Mesenchymal stem cell (in vitro differentiated cells and primary cell): ENCODE measurements at regions not wholly inside any gene's neighbourhood (a gene's known extent, or its start where the extent isn't known, plus 50 kb on each side); places are given as distances from the start of the nearest gene placed in this dataset.

Experiments
- DNase-seq: peaks from one replicate; pipeline ENCODE4 v3.0.0-alpha.2; 2013
- H2AFZ ChIP-seq: one replicate; pipeline ENCODE4 v1.6.1; 2013; ENCODE audit warnings: low read depth, mild to moderate bottlenecking, control low read depth, inconsistent platforms, low read length, moderate library complexity
- H2AK5ac ChIP-seq: 2 replicates; pipeline ENCODE4 v1.6.1; 2013; ENCODE audit warnings: low read length, moderate library complexity, mild to moderate bottlenecking, inconsistent platforms; ENCODE audit not compliant: severe bottlenecking
- H2BK120ac ChIP-seq: one replicate; pipeline ENCODE4 v1.6.1; 2013; ENCODE audit warnings: low read depth, mild to moderate bottlenecking, inconsistent platforms, low read length, moderate library complexity
- H2BK12ac ChIP-seq, 2 experiments: one replicate each; pipeline ENCODE4 v1.6.1; 2013; ENCODE audit warnings: inconsistent platforms in 2 of 2, low read length in 2 of 2, mild to moderate bottlenecking in 2 of 2, moderate library complexity in 2 of 2, control low read depth in 1 of 2
- H2BK15ac ChIP-seq: one replicate; pipeline ENCODE4 v1.6.1; 2013; ENCODE audit warnings: mild to moderate bottlenecking, low read depth, inconsistent platforms; ENCODE audit not compliant: poor library complexity, severe bottlenecking
- H2BK5ac ChIP-seq: 2 replicates; pipeline ENCODE4 v1.6.1; 2013; ENCODE audit warnings: low read depth, mild to moderate bottlenecking, low read length, control low read depth, inconsistent platforms; ENCODE audit not compliant: poor library complexity, severe bottlenecking
- H3K14ac ChIP-seq, 2 experiments: one replicate each; pipeline ENCODE4 v1.6.1; 2013; ENCODE audit warnings: inconsistent platforms in 2 of 2, low read length in 2 of 2, control low read depth in 1 of 2, mild to moderate bottlenecking in 1 of 2, moderate library complexity in 1 of 2
- H3K18ac ChIP-seq, 2 experiments: one replicate each; pipeline ENCODE4 v1.6.1; 2013; ENCODE audit warnings: inconsistent platforms in 2 of 2, low read length in 2 of 2, control low read depth in 1 of 2, low read depth in 1 of 2, mild to moderate bottlenecking in 1 of 2
- H3K23ac ChIP-seq, 2 experiments: one replicate each; pipeline ENCODE4 v1.6.1; 2013; ENCODE audit warnings: inconsistent platforms in 2 of 2, low read length in 2 of 2, mild to moderate bottlenecking in 2 of 2, moderate library complexity in 2 of 2, control low read depth in 1 of 2
- H3K27ac ChIP-seq: 2 replicates; pipeline ENCODE4 v1.5.1; 2013; ENCODE audit warnings: mild to moderate bottlenecking, moderate library complexity, low read length, control low read depth, inconsistent platforms; ENCODE audit not compliant: poor library complexity, severe bottlenecking
- H3K27me3 ChIP-seq, 2 experiments: 2 replicates each; pipeline versions ENCODE4 v1.6.1 to v1.7.0; 2013; ENCODE audit warnings: low read length in 2 of 2, mild to moderate bottlenecking in 2 of 2, moderate library complexity in 2 of 2, control low read depth in 1 of 2, inconsistent platforms in 1 of 2; ENCODE audit not compliant: control insufficient read depth in 1 of 2, insufficient read depth in 1 of 2
- H3K36me3 ChIP-seq, 2 experiments: 2 replicates each; pipeline versions ENCODE4 v1.6.1 to v1.7.0; 2013; ENCODE audit warnings: low read length in 2 of 2, control low read depth in 1 of 2, inconsistent platforms in 1 of 2, low read depth in 1 of 2, mild to moderate bottlenecking in 1 of 2; ENCODE audit not compliant: insufficient read depth in 2 of 2, control insufficient read depth in 1 of 2
- H3K4ac ChIP-seq, 2 experiments: one replicate each; pipeline ENCODE4 v1.6.1; 2013; ENCODE audit warnings: inconsistent platforms in 2 of 2, low read length in 2 of 2, mild to moderate bottlenecking in 2 of 2, moderate library complexity in 2 of 2, control low read depth in 1 of 2, low read depth in 1 of 2
- H3K4me1 ChIP-seq: 2 replicates; pipeline ENCODE4 v1.6.1; 2013; ENCODE audit warnings: low read depth, low read length, control low read depth; ENCODE audit not compliant: control insufficient read depth, insufficient read depth
- H3K4me2 ChIP-seq: 2 replicates; pipeline ENCODE4 v1.6.1; 2013; ENCODE audit warnings: low read length, mild to moderate bottlenecking, inconsistent platforms; ENCODE audit not compliant: poor library complexity, severe bottlenecking
- H3K4me3 ChIP-seq, 2 experiments: 2 replicates each; pipeline versions ENCODE4 v1.5.1 to v1.7.0; 2013; ENCODE audit warnings: low read length in 2 of 2, mild to moderate bottlenecking in 2 of 2, control low read depth in 1 of 2, low read depth in 1 of 2; ENCODE audit not compliant: insufficient read depth in 1 of 2
- H3K79me1 ChIP-seq: replicated peaks from 2 replicates; pipeline ENCODE4 v1.6.1; 2013; ENCODE audit warnings: mild to moderate bottlenecking, control low read depth, low read length, inconsistent platforms; ENCODE audit not compliant: poor library complexity, severe bottlenecking
- H3K9ac ChIP-seq: 2 replicates; pipeline ENCODE4 v1.7.0; 2013; ENCODE audit warnings: mild to moderate bottlenecking, low read length, moderate library complexity
- H3K9me3 ChIP-seq: 2 replicates; pipeline ENCODE4 v1.7.0; 2013; ENCODE audit warnings: mild to moderate bottlenecking, low read length; ENCODE audit not compliant: control insufficient read depth
- H4K8ac ChIP-seq: one replicate; pipeline ENCODE4 v1.6.1; 2013; ENCODE audit warnings: inconsistent platforms, mild to moderate bottlenecking, low read length, moderate library complexity
- H4K91ac ChIP-seq: one replicate; pipeline ENCODE4 v1.6.1; 2013; ENCODE audit warnings: mild to moderate bottlenecking, low read length, inconsistent platforms
- WGBS: methylation state at CpG from one replicate; pipeline ENCODE4 v1.1.7; 2013; ENCODE audit warnings: mixed read lengths; 5-methylcytosine and 5-hydroxymethylcytosine counted together

DNA sequence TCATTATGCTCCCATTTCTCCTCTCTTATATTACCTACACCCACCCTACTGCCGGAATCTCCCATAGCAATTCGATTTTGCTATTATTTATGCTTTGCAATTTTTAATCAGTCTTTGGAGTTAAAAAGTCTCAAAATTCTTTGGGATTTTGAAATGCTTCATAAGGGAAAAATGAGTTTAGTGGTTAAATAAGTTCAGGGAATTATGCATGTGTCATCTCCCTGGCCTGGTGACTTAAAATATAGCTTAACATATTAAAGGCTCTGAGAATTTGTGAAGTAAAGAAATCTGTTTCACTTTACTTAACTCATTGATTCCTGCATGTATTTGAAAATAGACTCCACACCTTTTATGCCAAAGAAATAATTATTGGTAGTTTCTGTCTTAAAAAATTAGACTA, 185.1 kb upstream of the DIPK2B start:
- no CpG with 5 or more reads among the region's 2 CpGs for whole genome bisulfite sequencing

DNA sequence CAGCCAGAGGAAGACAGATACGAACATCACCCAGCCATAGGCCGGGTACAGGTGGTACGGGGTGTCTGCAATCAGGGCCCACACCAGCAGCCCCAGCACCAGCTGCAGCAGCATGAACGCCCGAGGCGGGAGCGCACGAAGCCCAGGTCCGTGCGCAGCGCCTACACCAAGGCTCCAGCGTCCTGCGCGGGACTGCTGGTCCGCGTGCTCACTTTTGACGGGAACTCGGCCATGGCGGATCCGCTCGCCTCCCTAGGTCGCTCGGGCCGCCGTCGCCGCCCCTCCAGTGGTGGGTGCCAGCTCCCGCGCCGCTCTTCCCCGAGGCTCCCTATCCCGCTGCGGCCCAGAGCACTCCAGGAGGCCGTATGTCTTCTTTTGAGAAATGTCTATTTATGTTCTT, 181.2 kb upstream of the DIPK2B start:
- WGBS = over 99% methylated on average over 33 of the region's 34 CpGs
- Histone ChIP-seq H3K18ac (no peak overlapping the region), H3K27me3 (peaks cover 0 to 31% of the 10 kb centered on the region in 2 experiments), H3K23ac (no peak overlapping the region), H3K4me2 (no peak overlapping the region), H2BK120ac (no peak overlapping the region), H3K79me1 (no peaks in the 10 kb centered on the region), H3K4ac (no peak overlapping the region), H3K36me3 (no peaks in the 10 kb centered on the region), H2AFZ (no peak overlapping the region), H3K9ac (no peak overlapping the region), H3K27ac (no peak overlapping the region), H2AK5ac (no peak overlapping the region), H2BK12ac (no peak overlapping the region), H3K4me1 (no peaks in the 10 kb centered on the region), H2BK15ac (no peak overlapping the region), H4K91ac (peak overlapping the region; percentile 27), H2BK5ac (no peak overlapping the region), H3K9me3 (peaks cover 29% of the 10 kb centered on the region), H4K8ac (no peak overlapping the region), H3K14ac (no peak overlapping the region), H3K4me3 (no peak overlapping the region)
- no peak for DNase-seq

More for the DNA sequence above, 185.1 kb upstream of the DIPK2B start:
- Histone ChIP-seq H2BK5ac (no peak overlapping the region), H3K4me2 (no peak overlapping the region), H2AFZ (no peak overlapping the region), H3K36me3 (no peaks in the 10 kb centered on the region), H2BK120ac (no peak overlapping the region), H2BK15ac (no peak overlapping the region), H3K4me3 (no peak overlapping the region), H3K4me1 (no peaks in the 10 kb centered on the region), H3K79me1 (no peaks in the 10 kb centered on the region), H2BK12ac (no peak overlapping the region), H3K9me3 (peaks cover 47% of the 10 kb centered on the region), H4K8ac (no peak overlapping the region), H3K18ac (no peak overlapping the region), H3K23ac (no peak overlapping the region), H3K9ac (peak overlapping the region; percentile 28), H3K14ac (no peak overlapping the region), H2AK5ac (no peak overlapping the region), H3K4ac (no peak overlapping the region), H3K27ac (no peak overlapping the region), H4K91ac (no peak overlapping the region), H3K27me3 (peaks cover 0 to 18% of the 10 kb centered on the region in 2 experiments)
- no peak for DNase-seq

DNA sequence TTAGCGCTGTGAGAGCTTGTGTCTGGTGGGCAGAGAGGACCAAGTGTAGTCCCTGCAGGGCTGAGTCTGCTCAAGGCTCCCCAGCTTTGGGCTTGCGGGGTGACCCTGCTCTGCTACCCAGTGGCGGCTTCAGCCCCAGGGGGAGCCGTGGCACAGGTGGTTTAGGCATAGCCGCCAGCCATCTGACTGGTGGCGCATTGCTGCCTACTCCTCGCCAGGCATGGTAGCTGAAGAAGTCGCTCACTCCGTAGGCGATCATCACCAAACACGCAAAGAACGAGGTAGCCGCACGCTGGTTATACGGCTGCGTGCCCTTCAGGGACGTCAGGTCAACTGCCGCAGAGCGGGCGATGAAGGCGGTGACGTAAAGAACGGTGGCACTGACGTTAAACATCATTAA, 180.7 kb upstream of the DIPK2B start:
- Histone ChIP-seq H3K9me3 (peaks cover 33% of the 10 kb centered on the region), H2AK5ac (no peak overlapping the region), H3K79me1 (no peaks in the 10 kb centered on the region), H2BK12ac (no peak overlapping the region), H3K9ac (no peak overlapping the region), H2BK5ac (no peak overlapping the region), H3K36me3 (no peaks in the 10 kb centered on the region), H2BK15ac (no peak overlapping the region), H3K18ac (no peak overlapping the region), H3K14ac (no peak overlapping the region), H3K23ac (no peak overlapping the region), H4K91ac (peak overlapping the region; percentile 27), H3K4me1 (no peaks in the 10 kb centered on the region), H3K4me3 (no peak overlapping the region), H2AFZ (no peak overlapping the region), H3K27me3 (peaks cover 0 to 31% of the 10 kb centered on the region in 2 experiments), H3K4ac (no peak overlapping the region), H3K4me2 (no peak overlapping the region), H3K27ac (no peak overlapping the region), H4K8ac (no peak overlapping the region), H2BK120ac (no peak overlapping the region)
- DNase-seq = no peak
- WGBS = 97% methylated on average over 24 of the region's 24 CpGs

DNA sequence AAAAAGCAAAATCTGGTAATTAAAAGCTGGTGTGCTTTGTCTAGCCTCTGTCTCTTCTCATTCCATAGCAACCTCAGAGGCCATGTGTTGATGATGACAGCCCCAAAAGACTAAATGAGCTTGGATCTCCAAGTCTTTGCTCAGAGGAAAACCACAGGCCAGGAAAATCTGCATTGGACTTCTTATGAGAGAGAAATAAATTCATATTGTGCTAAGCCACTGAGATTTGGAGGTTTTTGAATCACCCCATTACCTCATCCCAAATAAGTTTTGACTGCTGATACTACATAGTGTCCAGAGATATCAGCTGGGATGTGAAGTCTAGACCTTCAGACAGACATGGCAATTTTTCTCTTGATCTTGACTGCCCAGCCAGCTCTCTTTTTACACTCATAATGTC, 178.6 kb upstream of the DIPK2B start:
- no peak overlapping the region for H2AK5ac ChIP-seq
- H3K14ac ChIP-seq = no peak overlapping the region
- no peak overlapping the region for H3K4me3 ChIP-seq
- H2AFZ ChIP-seq = no peak overlapping the region
- H2BK120ac ChIP-seq = no peak overlapping the region
- no peaks in the 10 kb centered on the region for H3K4me1 ChIP-seq
- no peak overlapping the region for H3K18ac ChIP-seq
- H4K8ac ChIP-seq = no peak overlapping the region
- DNase-seq = no peak
- no peak overlapping the region for H2BK5ac ChIP-seq
- H2BK12ac ChIP-seq = no peak overlapping the region
- no peaks in the 10 kb centered on the region for H3K36me3 ChIP-seq
- no peak overlapping the region for H3K9ac ChIP-seq
- H3K79me1 ChIP-seq = no peaks in the 10 kb centered on the region
- H3K4ac ChIP-seq = no peak overlapping the region
- peaks cover 0 to 29% of the 10 kb centered on the region in 2 experiments for H3K27me3 ChIP-seq
- H4K91ac ChIP-seq = no peak overlapping the region
- no peak overlapping the region for H3K23ac ChIP-seq
- no peak overlapping the region for H3K27ac ChIP-seq
- no peak overlapping the region for H2BK15ac ChIP-seq
- H3K9me3 ChIP-seq = peaks cover 48% of the 10 kb centered on the region
- no peak overlapping the region for H3K4me2 ChIP-seq
